Dermis blood vessel endothelial cell (primary cell): ENCODE measurements at regions not wholly inside any gene's neighbourhood (a gene's known extent, or its start where the extent isn't known, plus 50 kb on each side); places are given as distances from the start of the nearest gene placed in this dataset.
"Not testable (repeated sequence)": the region's sequence is repeated elsewhere in the genome, so short reads cannot be mapped to it uniquely, and the experiment has no call there.

ENCODE experiments used
- DNase-seq: peaks from one replicate; pipeline ENCODE4 v3.0.0; 2010

DNA sequence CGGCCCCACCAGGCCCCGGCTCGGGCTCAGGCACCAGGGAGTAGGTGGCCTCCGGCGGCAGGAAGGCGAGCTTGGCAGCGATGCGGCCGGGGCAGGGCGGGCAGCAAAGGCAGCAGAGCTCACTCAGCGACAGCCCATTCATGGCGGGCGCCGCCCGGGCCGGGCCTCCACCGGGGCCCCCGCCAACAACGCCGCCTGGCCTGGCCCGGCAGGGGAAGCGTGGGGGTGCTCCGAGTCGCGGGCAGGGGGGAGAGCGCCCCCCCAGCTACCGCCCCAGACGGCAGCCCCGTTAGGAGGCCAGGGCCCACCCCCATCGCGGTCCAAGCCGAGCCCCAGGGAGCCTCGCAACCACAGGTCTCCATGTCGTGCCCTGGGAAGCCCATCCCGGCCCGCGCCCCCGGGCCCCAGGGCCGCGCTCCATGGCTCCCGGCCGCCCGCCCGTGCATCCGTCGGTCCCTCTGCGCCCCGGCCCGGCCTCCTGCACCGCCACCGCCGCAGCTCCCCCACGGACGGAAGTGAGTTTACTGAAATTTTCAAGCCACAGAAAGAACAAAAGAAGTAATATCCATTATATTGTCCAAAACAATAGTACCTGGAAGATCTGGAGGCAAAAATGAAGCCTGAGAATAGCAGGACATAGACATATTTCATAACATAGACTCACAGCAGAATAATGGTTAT lies 126.6 kb upstream of the VPREB1 start:
- DNase-seq, result not testable (repeated sequence)

DNA sequence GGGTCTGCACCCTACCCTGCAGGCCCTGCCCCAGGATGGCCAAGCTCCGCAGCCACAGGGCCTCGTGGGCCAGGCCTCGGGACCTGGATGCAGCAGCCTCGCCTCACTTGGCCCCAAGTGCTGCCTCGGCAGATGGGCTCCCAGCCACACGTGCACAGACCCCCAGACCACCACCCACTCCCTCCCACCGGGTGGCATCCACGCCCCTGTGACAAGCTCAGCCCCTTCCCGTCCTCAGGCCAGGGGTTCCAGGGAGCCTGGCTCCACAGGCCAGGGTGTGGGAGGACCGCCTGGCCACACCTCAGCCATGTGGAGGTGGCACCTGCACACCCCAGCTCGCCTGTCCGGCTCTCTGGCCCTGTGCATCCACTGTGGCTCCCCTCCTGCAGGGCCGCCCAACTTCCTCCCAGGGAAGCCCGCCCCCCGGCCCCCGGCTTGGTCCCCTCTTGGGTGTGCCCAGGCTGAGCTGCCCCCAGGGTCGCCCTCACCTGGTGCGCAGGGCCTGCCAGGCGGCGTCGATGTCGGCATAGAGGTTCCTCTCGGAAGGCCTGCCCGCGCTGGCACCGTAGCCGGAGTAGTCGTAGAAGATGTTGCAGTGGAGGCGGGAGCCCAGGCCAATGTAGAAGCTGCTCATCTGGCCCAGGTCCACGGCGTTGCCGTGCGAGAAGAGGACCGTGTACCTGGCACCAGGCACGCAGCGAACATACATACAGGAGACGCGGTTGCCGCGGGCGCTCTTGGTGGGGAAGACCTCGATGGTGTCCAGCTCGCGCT lies 127.4 kb upstream of the VPREB1 start:
- DNase-seq, result not testable (repeated sequence)

DNA sequence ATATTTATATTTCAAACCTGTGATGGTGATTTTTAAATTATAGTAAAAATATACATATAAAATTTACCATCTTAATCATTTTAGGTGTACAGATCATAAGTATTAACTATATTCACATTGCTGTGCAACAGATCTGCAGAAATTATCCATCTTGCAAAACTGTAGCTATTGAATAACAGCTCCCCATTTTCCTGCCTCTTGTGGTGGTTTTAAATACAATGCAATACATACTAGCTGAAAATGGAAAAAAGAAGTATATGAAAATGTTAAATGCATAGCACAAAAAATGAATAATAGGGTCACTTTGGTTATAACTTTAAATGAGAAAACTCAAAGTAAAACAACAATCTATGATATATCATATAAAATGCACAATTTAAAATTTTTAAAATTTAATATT lies 130.9 kb upstream of the VPREB1 start:
- no peak for DNase-seq

DNA sequence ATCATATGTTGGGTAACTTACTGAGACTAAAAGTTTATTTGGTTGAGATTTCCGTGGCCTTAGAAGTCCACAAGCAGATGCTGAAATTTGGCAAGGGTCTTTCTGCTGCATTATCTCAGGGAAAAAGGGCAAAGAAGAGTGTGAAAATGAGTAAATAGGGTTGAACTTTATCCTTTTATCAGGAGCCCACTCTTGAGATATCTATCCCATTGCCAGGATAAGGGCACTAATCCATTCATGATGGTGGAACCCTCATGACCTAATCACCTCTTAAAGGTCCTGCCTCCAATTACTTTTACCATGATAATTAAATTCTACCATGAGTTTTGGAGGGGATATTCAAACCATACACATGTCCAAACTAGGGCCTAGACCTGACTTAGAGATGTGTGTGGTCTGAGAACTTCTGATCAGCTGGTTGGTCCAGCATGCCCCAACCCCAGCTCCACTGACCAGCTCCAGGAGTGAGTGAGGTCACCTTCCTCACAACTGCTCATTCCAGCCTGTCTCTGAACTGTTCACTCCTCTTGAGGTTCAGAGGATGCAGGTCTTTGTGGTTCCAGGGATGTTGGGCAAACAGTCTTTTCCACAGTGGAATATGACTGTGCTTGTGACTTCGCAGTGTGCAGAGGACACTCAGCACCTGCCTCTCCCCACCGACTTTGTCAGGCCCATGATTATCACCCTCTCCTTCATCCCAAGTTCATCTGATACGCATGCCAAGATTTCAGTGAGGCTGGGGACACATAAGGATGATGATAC lies 130.1 kb upstream of the TOP3B start:
- DNase-seq, result no peak

DNA sequence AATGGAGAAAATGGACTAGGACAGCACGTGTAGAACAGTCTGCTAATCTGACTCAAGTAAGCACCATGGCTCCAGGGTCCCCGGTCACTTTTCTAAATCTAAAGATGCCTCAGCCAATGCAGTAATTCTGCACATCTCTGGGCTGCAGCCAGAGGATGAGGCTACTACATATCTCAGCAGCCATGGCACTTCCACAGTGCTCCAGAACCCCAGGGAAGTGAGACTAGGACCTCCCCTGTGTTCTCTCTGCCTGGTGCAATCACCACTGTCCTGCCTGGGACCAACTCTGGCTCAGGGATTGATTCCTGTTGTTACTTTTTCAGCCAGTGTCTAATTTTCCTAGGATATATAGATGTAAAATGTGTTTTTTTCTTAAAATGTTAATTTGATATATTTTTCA lies 129.4 kb upstream of the TOP3B start:
- no peak for DNase-seq

DNA sequence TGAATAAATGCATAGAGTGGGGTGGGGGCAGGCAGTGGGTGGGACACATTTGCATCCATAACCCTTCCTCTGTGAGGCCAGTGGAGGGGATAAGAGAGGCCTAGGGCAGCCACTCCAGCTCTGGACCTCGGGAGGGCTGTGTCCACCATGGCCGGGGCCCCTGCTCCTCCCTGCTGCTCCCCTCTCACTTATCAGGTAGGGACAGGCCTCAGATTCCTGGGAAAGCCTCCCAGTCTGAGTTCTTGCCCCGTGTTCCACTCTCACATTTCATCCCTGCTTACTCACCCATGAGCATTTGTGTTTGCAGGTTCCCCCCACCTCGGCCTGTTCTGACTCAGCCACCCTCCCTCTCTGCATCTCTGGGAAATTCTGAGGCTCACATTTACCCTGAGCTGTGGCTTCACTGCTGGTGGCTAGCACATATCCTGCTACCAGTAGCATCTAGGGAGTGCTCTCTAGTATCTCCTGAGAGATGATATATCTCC lies 128.7 kb upstream of the TOP3B start:
- DNase-seq, result no peak

DNA sequence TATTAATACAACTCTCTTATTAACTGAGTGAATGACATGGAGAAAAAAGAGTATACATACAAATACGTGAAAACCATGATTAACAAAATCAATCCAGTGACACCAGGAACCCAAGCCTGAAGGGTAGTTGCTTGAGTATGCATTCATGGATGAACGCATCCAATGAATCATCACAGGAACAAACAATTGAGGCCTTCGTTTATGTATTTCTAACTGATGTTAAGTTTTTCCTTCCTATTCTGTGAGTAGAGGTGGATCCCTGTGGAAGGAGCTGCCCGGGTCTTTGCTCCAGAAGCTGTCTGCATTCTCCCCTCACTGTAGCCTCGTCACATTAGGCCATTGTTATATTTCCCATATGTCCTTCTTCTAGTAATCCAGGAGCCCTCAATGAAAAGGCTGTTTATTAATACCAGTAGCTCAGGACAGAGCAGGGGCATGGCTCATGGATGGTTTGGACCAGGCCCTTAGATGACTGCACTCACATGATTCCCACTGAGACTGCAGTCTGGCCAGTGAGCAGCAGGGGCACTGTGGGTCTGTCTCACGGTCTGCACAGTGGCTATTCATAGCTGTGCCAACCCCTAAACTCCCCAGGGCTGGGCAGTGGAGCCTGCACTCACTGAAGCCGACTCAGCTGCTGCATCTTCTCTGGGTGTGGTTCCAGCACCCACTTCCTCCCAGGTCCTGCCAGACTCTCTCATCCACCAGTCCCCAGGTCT lies 128.1 kb upstream of the TOP3B start:
- DNase-seq, result peak; percentile 45

DNA sequence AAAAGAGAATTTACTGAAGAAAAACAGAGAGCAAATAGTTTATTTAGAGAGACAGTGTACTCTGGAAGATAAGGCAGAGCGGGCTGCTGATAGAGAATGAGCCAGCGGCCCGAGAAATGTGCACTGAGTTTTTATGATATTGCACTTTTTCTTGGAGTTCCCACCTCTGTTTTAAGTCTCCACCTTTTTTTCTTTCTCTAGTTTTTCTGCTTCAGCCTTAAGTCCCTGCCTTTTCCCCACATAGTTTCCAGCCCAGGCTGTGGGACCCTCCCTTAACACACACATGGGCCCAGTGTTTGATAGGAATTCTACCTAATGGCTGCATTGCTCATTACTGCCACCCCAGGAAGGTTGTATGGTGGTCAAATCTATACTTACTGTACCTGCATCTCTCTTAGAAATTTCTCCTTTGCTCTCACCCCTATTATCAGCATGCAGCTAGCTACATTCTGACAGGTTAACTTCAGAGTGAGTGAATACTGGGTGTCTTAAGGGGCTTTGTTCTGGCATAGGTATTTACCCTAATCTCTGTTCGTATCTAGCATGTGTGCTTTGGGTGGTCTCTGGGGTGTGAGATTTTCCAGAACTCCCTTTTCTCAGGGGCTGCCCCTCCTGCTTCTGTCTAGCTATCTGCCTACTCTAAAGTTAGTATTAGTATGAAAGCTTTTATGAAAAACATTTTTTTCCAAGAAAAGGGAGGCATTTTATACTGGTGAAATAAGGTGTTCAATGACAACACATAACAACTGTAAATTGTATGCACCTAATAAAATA lies 127.3 kb upstream of the TOP3B start:
- DNase-seq, result no peak

DNA sequence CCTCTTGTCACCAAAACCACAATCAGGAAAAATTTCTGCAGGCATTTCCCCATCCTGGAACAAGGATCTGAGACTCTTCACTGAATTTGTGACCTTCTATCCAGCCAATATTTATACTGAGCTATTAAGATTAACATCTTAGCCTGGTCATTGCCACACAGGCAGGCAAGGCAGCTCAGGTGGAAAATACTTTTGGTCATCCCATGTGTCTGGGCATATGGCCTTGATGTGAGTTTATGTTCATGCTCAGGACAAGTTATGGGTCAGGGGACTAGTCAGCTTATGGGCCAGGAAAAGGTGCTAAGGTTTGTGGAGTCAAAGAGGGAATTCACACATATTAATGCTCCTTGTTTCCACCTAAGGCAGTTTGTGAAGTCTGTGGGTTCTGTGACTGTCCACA lies 124.3 kb upstream of the TOP3B start:
- DNase-seq, result no peak

DNA sequence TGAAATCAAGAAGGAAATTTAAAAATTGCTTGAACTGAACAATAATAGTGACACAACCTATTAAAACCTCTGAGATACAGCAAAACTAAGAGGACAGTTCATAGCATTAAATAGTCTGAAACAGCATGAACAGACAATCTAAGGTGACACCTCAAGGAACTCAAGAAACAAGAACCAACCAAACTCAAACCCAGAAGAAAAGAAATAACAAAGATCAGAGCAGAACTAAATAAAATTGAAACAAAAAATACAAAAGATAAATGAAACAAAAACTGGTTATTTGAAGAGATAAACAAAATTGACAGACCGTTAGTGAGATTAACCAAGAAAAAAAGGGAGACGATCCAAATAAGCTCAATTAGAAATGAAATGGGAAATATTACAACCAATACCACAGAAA lies 122.8 kb upstream of the TOP3B start:
- no peak for DNase-seq

DNA sequence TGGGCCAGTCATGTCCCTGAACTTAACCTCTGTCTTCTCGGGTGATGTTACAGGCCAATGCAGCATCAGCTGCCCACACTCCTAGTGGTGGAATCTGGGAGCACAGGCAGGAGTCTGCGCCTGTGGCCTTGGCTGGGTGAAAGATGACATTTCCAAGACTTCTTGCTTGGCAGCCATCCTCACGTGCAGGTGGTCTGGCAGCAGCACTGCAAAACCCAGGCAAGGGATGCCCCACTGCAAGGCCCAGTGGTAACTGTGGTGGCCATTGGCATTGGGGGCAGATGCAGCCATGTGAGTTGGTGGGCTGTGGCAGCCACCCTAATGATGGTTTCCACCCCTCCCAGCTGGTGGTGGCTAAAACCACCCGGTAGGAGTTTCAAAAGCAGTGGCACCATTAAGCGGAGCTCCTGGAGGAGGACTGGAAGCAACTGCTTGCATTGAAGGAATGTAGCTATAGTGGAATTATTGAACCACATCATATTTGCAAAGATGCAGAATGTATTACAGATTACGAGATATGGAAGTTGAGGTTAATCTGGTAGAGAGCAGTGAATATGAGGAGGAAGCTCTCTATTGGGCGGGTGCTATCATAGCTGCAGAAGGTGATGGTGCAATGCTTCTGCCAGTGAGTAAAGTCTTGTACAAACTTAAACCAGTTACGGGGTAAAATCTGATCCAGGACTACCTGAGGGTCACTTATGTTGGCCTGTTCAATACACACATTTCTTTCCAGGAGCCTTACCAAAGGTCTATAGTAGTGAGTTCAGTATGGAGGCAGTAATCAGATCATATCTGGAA lies 120.7 kb upstream of the TOP3B start:
- DNase-seq, result peak; percentile 23

DNA sequence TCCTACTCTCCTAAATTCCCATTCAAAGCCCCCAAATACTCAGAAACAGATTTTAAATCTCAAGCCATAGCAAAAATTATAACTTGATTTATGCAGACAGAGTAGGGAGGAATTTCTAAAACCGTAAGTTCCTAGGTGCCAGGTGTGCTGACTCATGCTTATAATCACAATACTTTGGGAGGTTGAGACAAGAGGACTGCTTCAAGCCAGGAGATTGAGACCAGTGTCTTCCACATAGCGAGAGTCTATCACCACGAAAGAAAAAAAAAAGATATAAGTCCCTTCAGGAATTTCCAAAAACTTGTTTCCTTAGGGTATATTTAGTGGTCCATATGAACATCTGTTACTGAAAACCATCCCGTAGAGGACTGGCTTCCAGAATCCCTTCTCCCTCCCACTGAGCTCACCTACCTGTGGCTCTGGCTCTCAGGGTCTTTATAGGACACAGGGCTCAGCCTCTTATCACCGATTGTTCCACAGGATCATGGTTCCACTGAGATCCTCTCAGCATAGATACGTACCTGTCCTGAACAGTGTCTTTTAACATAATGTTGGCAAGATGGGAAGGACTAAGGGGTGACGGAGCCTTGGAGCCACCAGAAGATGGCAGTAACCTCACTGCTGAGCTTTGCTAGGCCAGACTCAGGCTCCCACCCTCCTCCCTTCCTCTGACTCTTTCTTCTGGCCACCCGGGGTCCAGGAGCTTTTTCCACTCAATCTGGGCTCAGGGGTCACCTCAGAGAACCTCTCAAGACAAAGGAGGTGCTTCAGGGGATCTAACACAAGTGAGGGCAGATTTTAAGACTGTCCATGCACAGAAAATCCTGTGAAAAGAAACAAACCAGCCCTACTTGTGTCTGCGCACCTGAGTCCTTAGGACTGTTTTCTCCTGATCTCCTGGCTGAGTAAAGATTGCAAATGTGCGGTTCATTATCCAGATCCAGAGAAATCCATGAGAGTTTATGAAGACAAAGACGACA lies 117.5 kb upstream of the TOP3B start:
- peak; percentile 33 for DNase-seq

DNA sequence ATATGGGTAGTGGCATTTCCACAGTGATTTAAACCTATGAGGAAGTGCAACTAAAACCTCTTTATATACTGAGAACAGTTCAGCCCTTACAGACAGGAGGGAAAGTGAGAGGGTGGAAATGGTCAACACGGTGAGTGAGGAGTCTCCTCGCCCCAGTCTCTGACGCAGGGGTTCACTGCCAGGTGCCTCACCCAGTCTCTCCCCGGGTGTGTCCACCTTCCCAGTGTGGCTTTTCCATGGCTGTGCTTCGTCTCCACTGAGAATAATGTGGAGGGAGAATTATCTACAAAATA lies 116.6 kb upstream of the TOP3B start:
- no peak for DNase-seq

DNA sequence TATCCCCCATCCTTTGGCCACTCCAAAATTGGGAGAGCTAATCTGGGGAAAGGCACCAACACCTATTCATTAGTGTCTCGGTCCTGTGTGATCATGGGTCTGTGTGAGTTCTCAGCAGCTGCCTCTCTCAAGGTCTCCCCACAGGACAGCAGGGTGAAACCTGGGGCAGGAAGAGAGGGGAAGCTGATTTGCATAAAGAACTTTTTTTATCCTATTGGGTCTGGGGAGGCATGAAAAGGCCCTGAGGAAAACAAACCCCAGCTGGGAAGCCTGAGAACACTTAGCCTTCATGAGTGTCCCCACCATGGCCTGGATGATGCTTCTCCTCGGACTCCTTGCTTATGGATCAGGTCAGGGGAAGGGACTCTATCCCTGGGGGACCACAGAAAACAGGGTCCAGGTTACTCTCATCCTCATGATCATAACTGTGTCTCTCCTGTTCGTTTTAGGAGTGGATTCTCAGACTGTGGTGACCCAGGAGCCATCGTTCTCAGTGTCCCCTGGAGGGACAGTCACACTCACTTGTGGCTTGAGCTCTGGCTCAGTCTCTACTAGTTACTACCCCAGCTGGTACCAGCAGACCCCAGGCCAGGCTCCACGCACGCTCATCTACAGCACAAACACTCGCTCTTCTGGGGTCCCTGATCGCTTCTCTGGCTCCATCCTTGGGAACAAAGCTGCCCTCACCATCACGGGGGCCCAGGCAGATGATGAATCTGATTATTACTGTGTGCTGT lies 116.0 kb upstream of the TOP3B start:
- no peak for DNase-seq

DNA sequence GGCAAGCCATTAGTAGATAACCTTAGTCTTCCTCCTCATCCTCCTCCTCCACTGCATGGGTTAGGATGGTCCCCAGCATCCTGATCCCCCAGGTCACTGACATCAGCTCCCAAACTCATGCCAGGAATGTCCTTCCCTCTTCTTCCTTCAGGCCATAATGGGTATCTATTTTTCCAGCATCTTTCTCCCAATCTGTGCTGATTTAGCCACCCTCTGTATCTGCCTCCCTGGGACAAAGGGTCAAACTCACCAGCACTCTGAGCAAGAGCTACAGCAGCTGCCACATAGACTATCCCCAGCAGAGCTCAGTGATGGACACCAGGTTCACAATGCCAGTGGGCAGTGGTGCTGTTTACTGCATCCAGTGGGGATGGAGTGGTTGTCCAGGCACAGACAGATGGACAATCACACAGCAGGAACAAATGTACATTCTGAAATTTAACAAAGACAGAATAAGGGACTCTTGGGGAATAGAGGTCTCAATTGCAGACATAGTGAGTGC lies 115.2 kb upstream of the TOP3B start:
- no peak for DNase-seq

DNA sequence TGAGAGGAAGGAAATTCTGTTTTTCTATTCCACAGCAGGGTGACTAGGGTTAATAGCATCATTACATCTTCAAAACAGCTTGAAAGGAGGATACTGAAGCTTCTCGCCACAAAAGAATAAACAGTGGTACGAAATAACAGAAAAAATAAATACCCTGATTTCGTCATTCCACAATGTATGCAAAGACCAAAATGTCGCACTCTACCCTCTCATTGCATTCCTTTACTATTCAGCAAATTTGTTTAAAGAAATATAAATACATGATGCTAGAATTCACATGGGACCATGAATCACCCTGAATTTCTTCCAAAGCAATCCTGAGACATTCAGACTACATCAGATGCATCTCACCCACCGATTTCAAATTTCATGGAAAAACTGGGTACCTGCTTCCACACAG lies 112.3 kb upstream of the TOP3B start:
- DNase-seq, result no peak

DNA sequence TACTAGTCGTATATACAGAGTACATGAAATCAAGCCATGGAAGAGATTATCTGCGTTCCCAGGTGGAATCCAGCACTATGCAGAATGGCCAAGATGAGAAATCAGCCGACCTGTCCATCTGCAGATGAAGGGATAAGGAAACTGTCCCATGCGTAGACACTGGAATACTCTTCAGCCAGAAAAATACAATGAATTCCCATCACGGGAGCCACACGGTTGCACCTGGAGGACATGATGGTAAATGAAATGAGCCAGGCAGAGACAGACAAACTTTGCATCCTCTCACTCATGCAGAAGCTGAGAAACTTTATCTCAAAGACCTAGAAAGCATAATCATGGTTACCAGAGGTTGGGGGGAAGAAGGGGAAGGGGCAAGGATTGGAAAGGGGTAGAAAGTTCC lies 111.9 kb upstream of the TOP3B start:
- DNase-seq, result no peak

DNA sequence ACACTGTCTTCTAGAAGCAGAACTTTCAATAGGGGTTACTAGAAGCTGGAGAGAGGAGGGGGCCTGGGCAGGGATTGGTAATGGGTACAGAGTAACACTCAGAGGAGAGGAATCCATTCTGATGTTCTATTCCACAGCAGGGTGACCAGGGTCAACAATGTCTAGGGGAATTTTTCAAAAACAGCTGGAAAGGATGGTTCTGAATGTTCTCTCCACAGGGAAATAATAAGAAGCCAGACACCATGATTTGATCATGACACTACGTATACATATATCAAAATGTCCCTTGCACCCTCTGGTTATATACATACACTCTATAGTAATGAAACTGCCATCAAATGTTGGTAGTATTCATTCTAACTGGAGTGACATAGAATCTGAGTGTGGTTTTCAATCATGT lies 111.2 kb upstream of the TOP3B start:
- DNase-seq, result no peak

DNA sequence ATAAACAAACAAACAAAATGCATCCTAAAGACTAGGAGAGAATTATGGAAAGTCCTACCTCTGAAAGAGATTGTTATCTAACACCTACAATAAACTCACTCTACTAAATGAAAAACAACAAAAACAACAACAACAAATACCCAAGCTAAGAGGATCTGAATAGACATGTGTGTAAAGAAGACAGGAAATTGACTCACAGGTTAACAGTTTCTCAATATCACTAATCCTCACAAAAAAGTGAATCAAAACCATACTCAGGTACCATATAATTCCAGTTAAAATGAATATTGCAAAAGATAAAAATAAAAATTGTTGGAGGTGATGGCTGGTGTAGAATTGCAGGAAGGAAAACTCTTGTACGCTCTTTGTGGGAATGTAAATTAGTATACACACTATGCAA lies 110.4 kb upstream of the TOP3B start:
- DNase-seq, result no peak
